ENCODE measurements at regions not wholly inside any gene's neighbourhood (a gene's known extent, or its start where the extent isn't known, plus 50 kb on each side); places are given as distances from the start of the nearest gene placed in this dataset.
A peak's percentile ranks its signal among the peaks of the same experiment; 100 is the strongest.

- TF ChIP-seq PBX3 (IDR thresholded peaks at IDR 0.05) (no peak), SREBF2 (IDR thresholded peaks at IDR 0.05) (no peak), REST (IDR thresholded peaks at IDR 0.05) (no peak), ZFP36 (IDR thresholded peaks at IDR 0.05; ENCODE audit: borderline replicate concordance, partially characterized antibody) (no peak), FOSL2 (IDR thresholded peaks at IDR 0.05) (no peak), FOSL2 (CRISPR knock-in tag; IDR thresholded peaks at IDR 0.05) (peak; percentile 38; the same call in 1 of the 2 replicates), ZSCAN20 (CRISPR knock-in tag; IDR thresholded peaks at IDR 0.05) (no peak)
Observed at GRCh38 chr2:235333076-235333475, 160.8 kb upstream of the AGAP1 start (continued).

- POLR2A ChIA-PET: no interaction called here
Observed at GRCh38 chr2:235334179-235334578, 159.7 kb upstream of the AGAP1 start.

GRCh38 chr2:235343156-235343774 lies 150.6 kb upstream of the AGAP1 start:
- Histone ChIP-seq H3K9me3 (peaks cover 4% of the 10 kb centered on the region; the same call in 2 of the 3 replicates), H3K4me1 (peaks cover 21% of the 10 kb centered on the region), H3K27ac (peak overlapping the region in 1 of 2 experiments; percentile 72; a peak in 4 of 6 replicates), H3K4me2 (no peak overlapping the region), H3K4me3 (no peak overlapping the region)
- no peak for FAIRE-seq
- WGBS (ENCODE audit: missing lambda C conversion rate): 84% methylated on average over 9 of the region's 9 CpGs
- no peak for DNase-seq (ENCODE audit: low read depth in 1 of 2, low spot score in 1 of 2)
- TF ChIP-seq HMGXB4 (CRISPR knock-in tag; IDR thresholded peaks at IDR 0.05; ENCODE audit: borderline replicate concordance) (no peak), ELK1 (IDR thresholded peaks at IDR 0.05; ENCODE audit: low read depth, low read length) (no peak), ZFP36 (IDR thresholded peaks at IDR 0.05; ENCODE audit: borderline replicate concordance, partially characterized antibody) (no peak), RARB (CRISPR knock-in tag; IDR thresholded peaks at IDR 0.05) (no peak), KDM1A (IDR thresholded peaks at IDR 0.05; ENCODE audit: low read depth) (no peak), SREBF2 (IDR thresholded peaks at IDR 0.05) (no peak), MYC (IDR thresholded peaks at IDR 0.05; ENCODE audit: borderline replicate concordance, low read length) (no peak), EHF (CRISPR knock-in tag; IDR thresholded peaks at IDR 0.05) (no peak), BHLHE40 (IDR thresholded peaks at IDR 0.05; ENCODE audit: low read depth, low read length) (no peak), HOXB13 (CRISPR knock-in tag; IDR thresholded peaks at IDR 0.05; ENCODE audit: low read depth) (no peak), HEYL (CRISPR knock-in tag; IDR thresholded peaks at IDR 0.05) (no peak), POLR2A (IDR thresholded peaks at IDR 0.05; ENCODE audit: low read length) (no peak)
- ChIA-PET POLR2A (no interaction called here), CTCF (no interaction called here)
- peak in 1 of 2 experiments; percentile 23; a peak in 2 of 6 replicates for ATAC-seq

More at GRCh38 chr2:235334179-235334578, 159.7 kb upstream of the AGAP1 start:
- TF ChIP-seq KDM5A (IDR thresholded peaks at IDR 0.05) (no peak), HMGXB4 (CRISPR knock-in tag; IDR thresholded peaks at IDR 0.05; ENCODE audit: borderline replicate concordance) (no peak), ZFP36 (IDR thresholded peaks at IDR 0.05; ENCODE audit: borderline replicate concordance, partially characterized antibody) (no peak), KDM1A (IDR thresholded peaks at IDR 0.05; ENCODE audit: low read depth) (no peak)
- 100% methylated on average over 2 of the region's 4 CpGs for WGBS (ENCODE audit: missing lambda C conversion rate)
- FAIRE-seq (no peak), DNase-seq (ENCODE audit: low read depth in 1 of 2, low spot score in 1 of 2) (no peak), ATAC-seq (no peak)
- Histone ChIP-seq H3K4me2 (no peak overlapping the region), H3K4me3 (no peak overlapping the region), H3K27ac (peak overlapping the region; percentile 77 to 87; a peak in 5 of 6 replicates), H3K9me3 (peaks cover 13% of the 10 kb centered on the region; the same call in 2 of the 3 replicates), H3K4me1 (peaks cover 36% of the 10 kb centered on the region)
- CTCF ChIA-PET: no interaction called here
